Smooth muscle cell (in vitro differentiated cells): ENCODE measurements at regions not wholly inside any gene's neighbourhood (a gene's known extent, or its start where the extent isn't known, plus 50 kb on each side); places are given as distances from the start of the nearest gene placed in this dataset.
"Not testable (repeated sequence)": the region's sequence is repeated elsewhere in the genome, so short reads cannot be mapped to it uniquely, and the experiment has no call there.

Experiments used
- DNase-seq: peaks from one replicate; lab custom pipeline; 2025; ENCODE audit not compliant: unreplicated experiment; lab: John Stamatoyannopoulos, UW
- H2AFZ ChIP-seq: fragments of 200-600 bp; sonication (generic); 2 replicates; pipeline ENCODE4 v1.6.0; 2016; ENCODE audit warnings: antibody characterized with exemption, low read depth, mild to moderate bottlenecking
- H3F3A ChIP-seq: fragments of 200-600 bp; sonication (generic); 2 replicates; pipeline ENCODE4 v1.6.0; 2017; ENCODE audit warnings: antibody characterized with exemption, low read depth
- H3K27ac ChIP-seq: fragments of 200-600 bp; sonication (generic); 2 replicates; pipeline ENCODE4 v1.5.1; 2016; ENCODE audit warnings: low read depth, mild to moderate bottlenecking
- H3K27me3 ChIP-seq: fragments of 200-600 bp; sonication (generic); 2 replicates; pipeline ENCODE4 v1.6.1; 2016; ENCODE audit warnings: low read depth, mild to moderate bottlenecking
- H3K36me3 ChIP-seq: fragments of 200-600 bp; sonication (generic); 2 replicates; pipeline ENCODE4 v1.5.1; 2016; ENCODE audit warnings: low read depth
- H3K4me1 ChIP-seq: fragments of 200-600 bp; sonication (generic); 2 replicates; pipeline ENCODE4 v1.5.1; 2016; ENCODE audit warnings: low read depth
- H3K4me2 ChIP-seq: fragments of 200-600 bp; sonication (generic); 2 replicates; pipeline ENCODE4 v1.6.0; 2016; ENCODE audit warnings: mild to moderate bottlenecking
- H3K4me3 ChIP-seq: fragments of 200-600 bp; sonication (generic); 2 replicates; pipeline ENCODE4 v1.5.1; 2016; ENCODE audit warnings: mild to moderate bottlenecking
- H3K79me2 ChIP-seq: fragments of 200-600 bp; sonication (generic); 2 replicates; pipeline ENCODE4 v1.6.0; 2016; ENCODE audit warnings: low read depth, mild to moderate bottlenecking
- H3K9ac ChIP-seq: fragments of 200-600 bp; sonication (generic); 2 replicates; pipeline ENCODE4 v1.6.0; 2016; ENCODE audit warnings: low read depth
- H3K9me3 ChIP-seq: fragments of 200-600 bp; sonication (generic); replicated peaks from 2 replicates; pipeline ENCODE4 v1.5.1; 2016; ENCODE audit warnings: low read depth
- H4K20me1 ChIP-seq: fragments of 200-600 bp; sonication (generic); 2 replicates; pipeline ENCODE4 v1.6.0; 2016; ENCODE audit warnings: low read depth
- WGBS: methylation state at CpG from one replicate; pipeline ENCODE4 v1.1.7; 2016; ENCODE audit warnings: low lambda C conversion rate; 5-methylcytosine and 5-hydroxymethylcytosine counted together
- TF ChIP-seq, protein P1 (sequence below): fragments of 200-600 bp; sonication (generic); IDR thresholded peaks from 2 replicates; pipeline ENCODE4 v1.5.1; 2017; ENCODE audit warnings: borderline replicate concordance, mild to moderate bottlenecking, antibody characterized with exemption; ENCODE audit not compliant: insufficient read depth, poor library complexity, severe bottlenecking

DNA sequence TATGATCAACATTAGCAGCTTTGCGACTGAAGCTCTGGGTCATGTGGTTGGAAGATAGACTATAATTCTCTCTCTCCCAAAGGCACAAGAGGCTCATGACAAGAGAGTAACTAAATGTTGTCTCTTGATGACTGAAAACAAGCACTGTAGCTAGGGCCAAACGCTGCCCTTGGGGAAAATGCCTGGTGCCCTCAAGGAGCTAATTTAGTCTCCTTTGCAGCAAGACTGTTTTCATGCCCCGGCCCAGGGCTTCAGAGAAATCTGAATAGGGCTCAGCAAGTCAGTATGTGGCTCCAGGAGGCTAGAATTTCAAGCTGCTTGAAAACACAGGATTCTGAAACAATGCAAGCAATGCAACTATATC lies 411.9 kb downstream of the GPAT3 start:
- H4K20me1 ChIP-seq = no peaks in the 10 kb centered on the region
- no peak for DNase-seq
- H3K4me2 ChIP-seq = no peak overlapping the region
- WGBS = 67% methylated on average over 3 of the region's 3 CpGs
- H3F3A ChIP-seq = no peaks in the 10 kb centered on the region
- no peaks in the 10 kb centered on the region for H3K9me3 ChIP-seq
- peaks cover 5% of the 10 kb centered on the region for H3K27me3 ChIP-seq
- H3K4me3 ChIP-seq = no peak overlapping the region
- no peak overlapping the region for H3K27ac ChIP-seq
- H3K9ac ChIP-seq = no peak overlapping the region
- no peak overlapping the region for H2AFZ ChIP-seq
- H3K79me2 ChIP-seq = no peaks in the 10 kb centered on the region
- TF ChIP-seq, protein P1, sequence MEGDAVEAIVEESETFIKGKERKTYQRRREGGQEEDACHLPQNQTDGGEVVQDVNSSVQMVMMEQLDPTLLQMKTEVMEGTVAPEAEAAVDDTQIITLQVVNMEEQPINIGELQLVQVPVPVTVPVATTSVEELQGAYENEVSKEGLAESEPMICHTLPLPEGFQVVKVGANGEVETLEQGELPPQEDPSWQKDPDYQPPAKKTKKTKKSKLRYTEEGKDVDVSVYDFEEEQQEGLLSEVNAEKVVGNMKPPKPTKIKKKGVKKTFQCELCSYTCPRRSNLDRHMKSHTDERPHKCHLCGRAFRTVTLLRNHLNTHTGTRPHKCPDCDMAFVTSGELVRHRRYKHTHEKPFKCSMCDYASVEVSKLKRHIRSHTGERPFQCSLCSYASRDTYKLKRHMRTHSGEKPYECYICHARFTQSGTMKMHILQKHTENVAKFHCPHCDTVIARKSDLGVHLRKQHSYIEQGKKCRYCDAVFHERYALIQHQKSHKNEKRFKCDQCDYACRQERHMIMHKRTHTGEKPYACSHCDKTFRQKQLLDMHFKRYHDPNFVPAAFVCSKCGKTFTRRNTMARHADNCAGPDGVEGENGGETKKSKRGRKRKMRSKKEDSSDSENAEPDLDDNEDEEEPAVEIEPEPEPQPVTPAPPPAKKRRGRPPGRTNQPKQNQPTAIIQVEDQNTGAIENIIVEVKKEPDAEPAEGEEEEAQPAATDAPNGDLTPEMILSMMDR = no peak
- peaks cover 6% of the 10 kb centered on the region for H3K4me1 ChIP-seq
- H3K36me3 ChIP-seq = no peaks in the 10 kb centered on the region

DNA sequence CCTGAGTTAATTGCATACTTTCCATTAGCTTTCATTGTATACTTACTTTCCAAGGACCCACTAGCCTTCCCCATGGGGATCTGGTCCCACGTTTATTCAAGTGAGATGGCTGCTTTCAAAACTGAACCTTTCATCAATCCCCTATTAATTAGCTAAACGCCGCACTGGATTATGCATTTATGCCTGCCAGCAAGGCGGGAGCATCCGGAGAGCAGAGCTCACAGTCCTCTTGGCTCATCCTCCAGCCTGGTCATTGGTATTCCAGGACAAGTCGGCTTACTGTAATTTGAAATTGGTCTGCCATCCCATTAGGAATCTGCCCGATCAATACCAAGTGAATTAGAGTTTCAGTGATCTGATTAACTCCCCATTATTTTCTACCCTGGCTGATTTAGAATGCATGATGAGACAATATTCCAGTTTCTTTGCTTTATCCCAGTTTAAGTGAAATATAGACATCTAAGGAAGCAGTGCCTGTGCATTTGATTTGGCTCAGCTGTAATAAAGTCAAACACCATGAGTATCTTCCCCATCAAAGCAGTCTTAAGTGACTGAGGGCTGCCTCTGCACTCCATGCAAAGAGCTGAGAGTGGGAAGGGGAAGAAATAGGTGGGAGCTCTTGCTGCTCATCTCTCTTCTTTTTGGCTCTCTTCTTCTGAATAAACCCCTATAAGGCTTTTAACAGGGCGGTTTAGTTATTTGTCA lies 411.4 kb downstream of the GPAT3 start:
- Histone ChIP-seq H3K9ac (no peak overlapping the region), H3K79me2 (no peaks in the 10 kb centered on the region), H3K4me1 (peaks cover 6% of the 10 kb centered on the region), H3K36me3 (no peaks in the 10 kb centered on the region), H3K4me2 (no peak overlapping the region), H3K4me3 (no peak overlapping the region), H3K9me3 (no peaks in the 10 kb centered on the region), H4K20me1 (no peaks in the 10 kb centered on the region), H3K27me3 (peaks cover 5% of the 10 kb centered on the region), H3F3A (no peaks in the 10 kb centered on the region), H3K27ac (no peak overlapping the region), H2AFZ (no peak overlapping the region)
- no peak for DNase-seq
- WGBS = 82% methylated on average over 8 of the region's 8 CpGs
- TF ChIP-seq, protein P1 = no peak

DNA sequence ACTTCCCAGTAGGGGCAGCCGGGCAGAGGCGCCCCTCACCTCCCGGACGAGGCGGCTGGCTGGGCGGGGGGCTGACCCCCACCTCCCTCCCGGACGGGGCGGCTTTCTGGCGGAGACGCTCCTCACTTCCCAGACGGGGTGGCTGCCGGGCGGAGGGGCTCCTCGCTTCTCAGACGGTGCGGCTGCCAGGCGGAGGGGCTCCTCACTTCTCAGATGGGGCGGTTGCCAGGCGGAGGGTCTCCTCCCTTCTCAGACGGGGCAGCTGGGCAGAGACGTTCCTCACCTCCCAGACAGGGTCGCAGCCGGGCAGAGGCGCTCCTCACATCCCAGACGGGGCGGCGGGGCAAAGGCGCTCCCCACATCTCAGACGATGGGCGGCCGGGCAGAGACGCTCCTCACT lies 407.8 kb downstream of the GPAT3 start:
- H2AFZ ChIP-seq, H3K27ac ChIP-seq, H3K4me3 ChIP-seq, H3K4me1 ChIP-seq, H3F3A ChIP-seq, H3K27me3 ChIP-seq, DNase-seq, H4K20me1 ChIP-seq, H3K4me2 ChIP-seq, H3K36me3 ChIP-seq, H3K9ac ChIP-seq, H3K9me3 ChIP-seq, H3K79me2 ChIP-seq: not testable (repeated sequence)
- WGBS = 86% methylated on average over 13 of the region's 33 CpGs

DNA sequence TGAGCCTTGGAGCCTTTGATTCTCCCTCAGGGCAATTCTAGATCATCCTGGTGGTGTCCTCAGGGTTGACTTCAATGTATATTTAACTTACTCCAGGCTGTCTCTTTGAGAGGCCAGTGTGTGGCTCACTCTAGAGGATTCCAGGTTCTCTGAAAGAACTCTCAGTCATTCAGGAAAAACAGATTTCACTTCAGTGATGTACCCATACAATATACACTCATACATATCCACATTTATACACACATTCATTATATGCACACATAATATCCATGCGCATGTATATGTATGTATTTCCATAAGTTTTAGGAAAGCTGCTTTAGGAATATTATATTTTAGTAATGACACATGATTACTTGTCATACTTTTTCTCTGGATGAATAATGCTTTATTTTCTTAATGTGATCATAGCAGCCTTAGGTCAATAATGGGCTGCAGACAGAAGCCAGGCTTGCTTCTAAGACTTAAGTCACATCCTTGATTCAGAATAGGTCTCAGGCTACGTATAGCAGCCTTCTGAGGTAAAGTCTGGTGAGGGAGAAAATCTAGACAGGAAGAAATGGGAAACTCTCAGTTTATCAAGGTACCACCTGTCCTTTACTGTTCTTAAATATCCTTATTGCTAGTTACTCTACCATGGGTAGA lies 397.0 kb downstream of the GPAT3 start:
- no peaks in the 10 kb centered on the region for H3F3A ChIP-seq
- no peaks in the 10 kb centered on the region for H3K4me1 ChIP-seq
- 81% methylated on average over 2 of the region's 2 CpGs for WGBS
- no peak overlapping the region for H3K9ac ChIP-seq
- no peak overlapping the region for H3K4me3 ChIP-seq
- H3K4me2 ChIP-seq = no peak overlapping the region
- H3K27ac ChIP-seq = no peak overlapping the region
- no peak for DNase-seq
- TF ChIP-seq, protein P1 = no peak
- H3K36me3 ChIP-seq = no peaks in the 10 kb centered on the region
- H2AFZ ChIP-seq = no peak overlapping the region
- H3K9me3 ChIP-seq = no peaks in the 10 kb centered on the region
- no peaks in the 10 kb centered on the region for H4K20me1 ChIP-seq
- no peaks in the 10 kb centered on the region for H3K79me2 ChIP-seq
- H3K27me3 ChIP-seq = no peaks in the 10 kb centered on the region
